ENCODE measurements at regions not wholly inside any gene's neighbourhood (a gene's known extent, or its start where the extent isn't known, plus 50 kb on each side); places are given as distances from the start of the nearest gene placed in this dataset.

DNA sequence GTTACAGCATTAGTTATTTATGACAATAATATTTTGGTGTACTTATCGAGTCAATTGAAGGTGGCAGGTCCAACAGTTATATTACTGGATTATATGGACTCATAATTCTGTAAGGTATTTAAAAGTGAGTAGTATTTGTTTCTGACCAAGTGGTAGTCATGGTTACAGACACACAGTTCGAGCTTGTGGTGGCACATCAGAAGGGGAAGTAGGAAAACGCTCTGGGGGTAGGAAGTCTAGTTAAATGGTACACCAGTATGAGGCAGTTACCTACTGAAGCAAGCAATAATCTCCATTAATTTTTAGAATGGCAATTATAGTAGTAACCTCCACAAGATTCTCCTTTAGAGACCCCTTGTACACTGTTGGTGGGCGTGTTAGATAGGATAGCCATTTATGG, 541.2 kb downstream of the ETV1 start:
- TF ChIP-seq POLR2AphosphoS5 (IDR thresholded peaks at IDR 0.05; ENCODE audit: low read depth) (no peak), GABPA (IDR thresholded peaks at IDR 0.05; ENCODE audit: low read depth) (no peak)
- TF ChIP-seq, protein P1, sequence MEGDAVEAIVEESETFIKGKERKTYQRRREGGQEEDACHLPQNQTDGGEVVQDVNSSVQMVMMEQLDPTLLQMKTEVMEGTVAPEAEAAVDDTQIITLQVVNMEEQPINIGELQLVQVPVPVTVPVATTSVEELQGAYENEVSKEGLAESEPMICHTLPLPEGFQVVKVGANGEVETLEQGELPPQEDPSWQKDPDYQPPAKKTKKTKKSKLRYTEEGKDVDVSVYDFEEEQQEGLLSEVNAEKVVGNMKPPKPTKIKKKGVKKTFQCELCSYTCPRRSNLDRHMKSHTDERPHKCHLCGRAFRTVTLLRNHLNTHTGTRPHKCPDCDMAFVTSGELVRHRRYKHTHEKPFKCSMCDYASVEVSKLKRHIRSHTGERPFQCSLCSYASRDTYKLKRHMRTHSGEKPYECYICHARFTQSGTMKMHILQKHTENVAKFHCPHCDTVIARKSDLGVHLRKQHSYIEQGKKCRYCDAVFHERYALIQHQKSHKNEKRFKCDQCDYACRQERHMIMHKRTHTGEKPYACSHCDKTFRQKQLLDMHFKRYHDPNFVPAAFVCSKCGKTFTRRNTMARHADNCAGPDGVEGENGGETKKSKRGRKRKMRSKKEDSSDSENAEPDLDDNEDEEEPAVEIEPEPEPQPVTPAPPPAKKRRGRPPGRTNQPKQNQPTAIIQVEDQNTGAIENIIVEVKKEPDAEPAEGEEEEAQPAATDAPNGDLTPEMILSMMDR (IDR thresholded peaks at IDR 0.05; ENCODE audit: insufficient read depth, low read length) = no peak
